NCI-H187 (cell line): ENCODE measurements at regions not wholly inside any gene's neighbourhood (a gene's known extent, or its start where the extent isn't known, plus 50 kb on each side); places are given as distances from the start of the nearest gene placed in this dataset.
"Not testable (repeated sequence)": the region's sequence is repeated elsewhere in the genome, so short reads cannot be mapped to it uniquely, and the experiment has no call there.

Experiments used
- DNase-seq, 2 experiments: peaks; one replicate each; lab custom pipeline; 2025; lab: John Stamatoyannopoulos, UW

GRCh38 chr14:44385906-44386305 is 121.2 kb downstream of the FSCB start:
- DNase-seq, result no peak

DNA sequence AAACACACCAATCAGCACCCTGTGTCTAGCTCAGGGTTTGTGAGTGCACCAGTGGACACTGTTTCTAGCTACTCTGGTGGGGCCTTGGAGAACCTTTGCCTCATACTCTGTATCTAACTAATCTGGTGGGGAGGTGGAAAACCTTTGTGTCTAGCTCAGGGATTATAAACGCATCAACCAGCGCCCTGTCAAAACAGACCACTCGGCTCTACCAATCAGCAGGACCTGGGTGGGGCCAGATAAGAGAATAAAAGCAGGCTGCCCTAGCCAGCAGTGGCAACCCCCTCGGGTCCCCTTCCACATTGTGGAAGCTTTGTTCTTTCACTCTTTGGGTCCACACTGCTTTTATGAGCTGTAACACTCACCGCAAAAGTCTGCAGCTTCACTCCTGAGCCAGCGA is 121.8 kb downstream of the FSCB start:
- not testable (repeated sequence) for DNase-seq

- DNase-seq, result not testable (repeated sequence)
Measured at GRCh38 chr14:44384601-44385293, 122.3 kb downstream of the FSCB start.

DNA sequence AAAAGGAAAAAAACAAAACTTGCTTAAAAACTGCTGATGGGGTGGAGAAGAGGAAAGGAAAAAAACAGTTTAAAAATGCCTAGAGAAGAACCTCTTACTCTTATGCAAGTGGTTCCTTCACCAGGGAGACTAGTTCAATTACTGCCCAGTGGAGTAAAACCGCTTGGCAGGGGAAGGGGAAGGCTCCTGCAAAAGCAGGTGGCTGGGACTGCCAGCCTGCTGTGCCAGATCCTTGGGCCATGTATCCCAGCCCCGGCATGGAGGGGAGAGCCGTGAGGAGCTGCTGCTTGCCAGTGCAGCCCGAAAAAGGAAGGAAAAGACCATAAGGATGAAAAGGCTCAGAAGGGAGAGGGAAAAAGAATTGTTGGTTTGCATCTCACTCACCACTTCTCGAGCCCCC is 123.0 kb downstream of the FSCB start:
- DNase-seq, result no peak

DNA sequence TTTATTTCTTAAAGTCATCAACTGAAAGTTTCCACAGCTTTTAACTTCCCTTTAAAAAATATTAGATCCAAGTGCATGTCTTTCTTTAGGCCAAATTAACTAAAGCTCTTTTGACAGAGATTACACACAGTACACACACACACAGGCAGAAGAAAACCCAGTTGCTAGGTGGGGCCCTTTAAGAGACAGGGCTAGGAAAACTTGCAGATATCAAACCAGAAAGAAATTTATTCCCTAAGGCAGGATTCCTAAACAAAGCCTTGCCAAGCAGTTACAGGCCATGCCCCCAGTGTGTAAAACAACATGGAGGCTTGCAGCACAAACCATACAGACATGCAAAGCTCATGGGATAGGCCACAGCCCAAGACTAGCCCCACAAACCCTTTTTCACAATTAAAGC is 123.4 kb downstream of the FSCB start:
- no peak for DNase-seq

DNA sequence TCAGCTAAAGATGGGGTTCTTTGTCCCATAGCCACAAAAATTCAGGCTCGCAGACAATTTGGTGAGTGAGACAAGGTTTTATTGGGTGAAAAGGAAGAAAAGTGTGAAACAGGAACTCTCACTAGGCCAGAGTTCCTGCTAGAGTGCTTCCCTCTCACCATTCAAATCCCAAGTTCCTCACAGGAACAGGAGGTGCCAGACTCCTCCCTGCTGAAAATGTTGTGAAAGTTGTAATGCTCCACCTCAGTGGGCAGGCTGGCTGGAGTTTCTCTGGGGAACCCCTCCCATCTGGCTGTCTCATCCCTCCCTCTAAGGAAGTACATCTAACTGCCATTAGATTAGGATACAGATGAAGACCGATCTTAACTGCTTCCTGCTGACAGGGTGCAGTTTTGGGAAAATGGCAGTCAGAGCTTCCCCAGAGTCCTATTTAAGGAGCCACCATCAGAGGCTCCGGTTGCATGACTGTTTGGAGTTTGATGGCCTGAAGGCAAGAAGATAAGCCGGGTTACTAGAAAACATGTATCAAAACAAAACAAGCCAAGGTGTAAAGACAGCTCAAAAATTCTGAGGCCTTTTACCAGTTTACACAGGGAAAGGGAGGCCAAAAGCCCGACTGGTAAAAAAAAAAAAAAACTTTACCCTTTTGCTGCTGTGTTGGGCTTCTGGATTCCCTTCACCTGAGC is 127.6 kb downstream of the FSCB start:
- DNase-seq, result no peak

DNA sequence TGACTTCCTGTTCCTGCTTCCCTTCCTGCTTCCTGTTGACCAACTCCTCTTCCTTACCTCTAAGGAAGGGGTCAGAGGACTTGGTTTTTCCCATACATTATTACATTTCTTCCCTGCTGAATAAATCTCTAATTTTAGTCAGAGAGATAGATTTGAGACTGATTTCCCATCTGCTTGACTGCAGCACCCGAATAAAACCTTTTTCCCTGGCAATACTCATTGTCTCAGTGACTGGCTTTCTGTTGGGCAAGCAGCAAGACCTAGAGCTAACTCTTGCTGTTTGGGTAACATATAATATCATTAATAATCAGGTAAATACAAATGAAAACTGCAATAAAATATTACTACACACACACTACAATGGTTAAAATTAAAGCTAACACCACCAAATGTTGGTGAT is 132.2 kb downstream of the FSCB start:
- DNase-seq, result no peak

- DNase-seq, result no peak
Measured at GRCh38 chr14:44372807-44373489, 134.1 kb downstream of the FSCB start.

GRCh38 chr14:44372231-44372630 is 134.9 kb downstream of the FSCB start:
- DNase-seq, result no peak

- no peak for DNase-seq
Measured at GRCh38 chr14:44370727-44371126, 136.4 kb downstream of the FSCB start.

DNA sequence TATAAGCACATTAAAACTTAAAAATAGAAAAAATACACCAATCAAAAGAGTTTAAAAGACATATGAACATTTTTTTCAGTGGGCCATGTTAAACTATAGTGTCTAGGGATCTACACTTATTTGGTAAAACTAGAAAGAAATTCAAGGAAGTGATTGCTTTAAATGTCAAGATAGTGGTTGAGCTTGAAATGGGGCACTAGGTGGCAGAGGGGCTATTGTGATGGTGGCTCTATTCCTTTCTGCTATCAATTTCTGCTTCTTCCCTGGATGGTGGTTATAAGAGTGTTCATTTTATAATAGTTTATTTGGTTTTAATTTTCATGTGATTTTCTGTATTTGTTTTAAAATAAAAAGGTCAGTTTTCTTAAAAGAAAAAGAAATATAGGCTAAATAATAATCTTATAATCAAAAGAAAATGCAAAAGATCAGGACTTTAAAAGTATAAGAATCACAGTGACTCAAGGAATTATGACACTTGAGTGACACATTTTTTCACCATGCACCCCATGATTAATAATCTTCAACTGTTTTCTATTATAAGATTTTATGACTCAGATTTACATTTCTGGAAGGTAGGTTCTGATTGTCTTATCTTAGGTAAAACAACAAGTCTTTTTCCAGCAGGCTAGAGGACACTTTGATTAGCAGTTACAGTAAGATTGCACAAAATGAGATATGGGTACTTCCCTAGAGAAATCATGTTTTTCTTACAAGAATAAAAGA is 137.5 kb downstream of the FSCB start:
- no peak for DNase-seq

- no peak for DNase-seq
Measured at GRCh38 chr14:44361083-44361482, 146.0 kb downstream of the FSCB start.

DNA sequence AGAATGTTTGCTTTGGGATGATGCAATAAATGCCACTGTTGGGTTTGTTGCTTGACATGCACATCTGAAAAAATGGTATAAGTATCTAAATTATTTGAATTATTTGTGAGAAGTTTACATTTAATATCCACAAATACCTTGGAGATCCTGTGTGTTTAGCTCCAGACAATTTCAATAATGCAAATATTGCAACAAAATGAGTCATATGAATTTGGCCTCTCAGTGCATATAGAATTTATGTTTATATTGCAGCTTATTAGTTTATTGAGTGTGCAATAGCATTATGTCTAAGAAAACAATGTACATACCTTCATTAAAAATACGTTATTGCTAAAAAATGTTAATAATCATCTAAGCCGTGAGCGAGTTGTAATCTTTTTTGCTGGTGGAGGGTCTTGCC is 153.3 kb downstream of the FSCB start:
- no peak for DNase-seq

- no peak for DNase-seq
Measured at GRCh38 chr14:44352201-44352600, 154.9 kb downstream of the FSCB start.

- no peak for DNase-seq
Measured at GRCh38 chr14:44347316-44347715, 159.8 kb downstream of the FSCB start.

GRCh38 chr14:44341116-44341515 is 166.0 kb downstream of the FSCB start:
- no peak for DNase-seq

DNA sequence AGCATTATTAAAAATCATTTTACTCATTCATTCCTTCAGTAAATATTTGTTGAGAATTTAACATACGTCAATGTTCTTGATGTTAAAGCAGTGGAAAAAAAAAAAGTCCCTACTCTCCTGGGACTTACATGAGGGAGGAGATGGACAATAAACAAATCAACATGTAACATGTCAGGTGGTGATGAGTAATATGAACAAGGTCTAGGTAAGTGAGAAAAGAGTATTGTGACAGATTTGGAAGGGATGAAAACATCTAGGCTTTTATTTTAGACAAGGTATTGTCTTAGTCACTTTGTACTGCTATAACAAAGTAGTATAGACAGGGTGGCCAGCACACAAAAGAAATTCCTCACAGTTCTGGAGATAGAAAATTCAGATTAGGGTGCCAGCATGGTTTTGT is 167.2 kb downstream of the FSCB start:
- no peak for DNase-seq

DNA sequence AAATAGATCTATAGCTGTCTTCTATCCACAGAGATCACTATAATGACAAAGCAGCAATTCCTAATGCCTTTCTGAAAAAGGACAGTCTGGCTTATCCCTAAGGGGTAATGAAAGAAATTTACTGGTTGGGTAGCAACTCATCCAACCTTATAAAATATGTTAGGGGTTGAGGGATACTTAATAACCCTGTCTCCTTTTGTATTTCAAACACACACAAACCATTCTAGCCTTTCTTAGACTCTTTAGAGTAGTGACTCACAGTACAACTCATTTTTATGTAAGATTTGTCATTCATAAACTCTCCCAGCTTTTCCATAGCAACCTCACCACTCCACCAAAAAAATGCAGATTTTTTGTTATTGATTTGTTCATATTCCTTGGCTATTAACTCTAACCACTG is 167.9 kb downstream of the FSCB start:
- DNase-seq, result no peak

- DNase-seq, result no peak
Measured at GRCh38 chr14:44317441-44317746, 189.7 kb downstream of the FSCB start.

- DNase-seq, result no peak
Measured at GRCh38 chr14:44316647-44317440, 190.2 kb downstream of the FSCB start.

GRCh38 chr14:44309331-44309730 is 197.8 kb downstream of the FSCB start:
- DNase-seq, result no peak

GRCh38 chr14:44300916-44301315 is 206.2 kb downstream of the FSCB start:
- DNase-seq, result no peak
